HL-60 (cell line): ENCODE measurements at regions not wholly inside any gene's neighbourhood (a gene's known extent, or its start where the extent isn't known, plus 50 kb on each side); places are given as distances from the start of the nearest gene placed in this dataset.

ENCODE experiments used
- DNase-seq, 2 experiments: peaks; one replicate each; pipeline ENCODE4 v3.0.0-alpha.2; 2010 to 2020; ENCODE audit warnings: low read depth in 1 of 2, low spot score in 1 of 2
- H3K27ac ChIP-seq: fragments of 250-450 bp; sonication (Bioruptor Pico); replicated peaks from 2 replicates; pipeline ENCODE4 v1.5.1; 2020; ENCODE audit warnings: mild to moderate bottlenecking, moderate library complexity
- H3K27me3 ChIP-seq: fragments of 250-450 bp; sonication (Bioruptor Pico); 2 replicates; pipeline ENCODE4 v1.5.1; 2021; ENCODE audit warnings: mild to moderate bottlenecking, moderate library complexity; ENCODE audit not compliant: insufficient read depth, poor library complexity, severe bottlenecking
- H3K4me3 ChIP-seq: replicated peaks from 2 replicates; pipeline ENCODE4 v1.5.1; 2011; ENCODE audit warnings: mild to moderate bottlenecking, control low read depth, low read length; ENCODE audit not compliant: insufficient read depth
- GABPA ChIP-seq: IDR thresholded peaks from 2 replicates; pipeline ENCODE4 v1.6.1; 2012; ENCODE audit warnings: low read depth
- POLR2AphosphoS5 ChIP-seq: IDR thresholded peaks from 2 replicates; pipeline ENCODE4 v1.6.1; 2012; ENCODE audit warnings: low read depth
- REST ChIP-seq: IDR thresholded peaks from 2 replicates; pipeline ENCODE4 v1.6.1; 2012; ENCODE audit warnings: low read depth; ENCODE audit not compliant: insufficient replicate concordance
- SPI1 ChIP-seq: IDR thresholded peaks from 2 replicates; pipeline ENCODE4 v1.6.1; 2012; ENCODE audit warnings: low read depth, mild to moderate bottlenecking, borderline replicate concordance
- TF ChIP-seq, protein P1 (sequence below): IDR thresholded peaks from one replicate; pipeline ENCODE4 v1.5.1; 2011; ENCODE audit warnings: low read length, control low read depth, inconsistent platforms; ENCODE audit not compliant: insufficient read depth

DNA sequence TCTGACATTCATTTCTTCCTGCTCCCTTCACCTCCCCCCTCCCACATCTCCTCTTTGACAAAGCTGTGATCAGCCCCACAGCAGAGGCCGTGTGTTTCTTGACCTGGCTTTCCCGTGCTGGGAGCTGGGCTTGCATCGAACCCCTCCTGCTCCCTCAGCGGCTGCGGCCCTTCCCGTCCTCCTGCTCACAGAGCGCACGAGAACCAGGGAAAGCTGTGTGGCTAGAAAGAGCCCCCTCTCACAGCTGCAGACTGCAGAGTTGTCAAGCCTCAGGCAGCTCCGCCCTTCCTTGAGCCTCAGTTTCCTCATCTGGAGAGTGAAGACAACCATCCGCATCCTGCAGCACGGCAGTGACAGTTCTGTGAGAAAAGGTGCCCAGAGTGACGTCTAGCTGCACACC is 65.7 kb upstream of the GLI2 start:
- DNase-seq: no peak
- no peak for TF ChIP-seq POLR2AphosphoS5
- no peak for TF ChIP-seq GABPA

GRCh38 chr2:120670371-120670770 is 65.3 kb upstream of the GLI2 start:
- H3K4me3 ChIP-seq: no peak overlapping the region
- no peaks in the 10 kb centered on the region for H3K27me3 ChIP-seq
- DNase-seq: no peak
- no peak overlapping the region for H3K27ac ChIP-seq
- TF ChIP-seq REST (no peak), POLR2AphosphoS5 (no peak), GABPA (no peak)
- TF ChIP-seq, protein P1, sequence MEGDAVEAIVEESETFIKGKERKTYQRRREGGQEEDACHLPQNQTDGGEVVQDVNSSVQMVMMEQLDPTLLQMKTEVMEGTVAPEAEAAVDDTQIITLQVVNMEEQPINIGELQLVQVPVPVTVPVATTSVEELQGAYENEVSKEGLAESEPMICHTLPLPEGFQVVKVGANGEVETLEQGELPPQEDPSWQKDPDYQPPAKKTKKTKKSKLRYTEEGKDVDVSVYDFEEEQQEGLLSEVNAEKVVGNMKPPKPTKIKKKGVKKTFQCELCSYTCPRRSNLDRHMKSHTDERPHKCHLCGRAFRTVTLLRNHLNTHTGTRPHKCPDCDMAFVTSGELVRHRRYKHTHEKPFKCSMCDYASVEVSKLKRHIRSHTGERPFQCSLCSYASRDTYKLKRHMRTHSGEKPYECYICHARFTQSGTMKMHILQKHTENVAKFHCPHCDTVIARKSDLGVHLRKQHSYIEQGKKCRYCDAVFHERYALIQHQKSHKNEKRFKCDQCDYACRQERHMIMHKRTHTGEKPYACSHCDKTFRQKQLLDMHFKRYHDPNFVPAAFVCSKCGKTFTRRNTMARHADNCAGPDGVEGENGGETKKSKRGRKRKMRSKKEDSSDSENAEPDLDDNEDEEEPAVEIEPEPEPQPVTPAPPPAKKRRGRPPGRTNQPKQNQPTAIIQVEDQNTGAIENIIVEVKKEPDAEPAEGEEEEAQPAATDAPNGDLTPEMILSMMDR: no peak

More for the DNA sequence above, 65.7 kb upstream of the GLI2 start:
- Histone ChIP-seq H3K4me3 (no peak overlapping the region), H3K27ac (no peak overlapping the region), H3K27me3 (no peaks in the 10 kb centered on the region)

GRCh38 chr2:120670771-120671480 is 64.7 kb upstream of the GLI2 start:
- DNase-seq: no peak
- no peaks in the 10 kb centered on the region for H3K27me3 ChIP-seq
- no peak overlapping the region for H3K27ac ChIP-seq
- TF ChIP-seq POLR2AphosphoS5 (no peak), GABPA (no peak), SPI1 (no peak)
- H3K4me3 ChIP-seq: no peak overlapping the region

DNA sequence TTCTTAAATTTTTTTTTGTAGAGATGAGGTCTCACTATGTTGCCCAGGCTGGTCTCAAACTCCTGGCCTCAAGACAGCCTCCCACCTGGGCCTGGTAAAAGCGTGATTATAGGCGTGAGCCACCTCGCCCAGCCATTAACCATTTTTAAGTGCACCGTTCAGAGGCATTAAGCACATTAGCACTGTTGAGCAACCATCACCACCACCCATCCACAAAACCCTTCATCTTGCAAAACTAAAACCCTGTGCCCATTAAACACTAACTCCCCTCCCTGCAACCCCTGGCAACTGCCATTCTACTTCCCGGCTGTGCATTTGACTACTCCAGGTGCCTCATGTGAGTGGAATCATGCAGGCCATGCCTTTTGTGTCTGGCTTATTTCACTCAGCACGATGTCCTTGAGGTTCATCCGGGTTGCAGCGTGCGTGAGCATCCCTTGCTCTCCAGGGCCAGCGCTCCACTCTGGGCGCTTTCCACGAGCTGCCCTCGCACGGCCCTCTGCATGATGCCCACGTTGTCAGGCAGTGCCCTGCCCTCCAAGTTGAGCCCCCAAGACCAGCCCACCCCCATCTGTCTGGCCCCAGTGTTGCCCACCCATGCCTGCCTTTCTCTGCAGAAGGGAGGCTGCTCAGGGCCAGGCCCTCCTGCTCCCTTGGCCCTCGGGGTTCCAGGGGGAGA is 63.0 kb upstream of the GLI2 start:
- TF ChIP-seq REST (no peak), SPI1 (no peak), POLR2AphosphoS5 (no peak), GABPA (no peak)
- TF ChIP-seq, protein P1: no peak
- Histone ChIP-seq H3K27ac (no peak overlapping the region), H3K27me3 (peaks cover 3% of the 10 kb centered on the region), H3K4me3 (no peak overlapping the region)
- DNase-seq: peak in 1 of 2 experiments; percentile 63

DNA sequence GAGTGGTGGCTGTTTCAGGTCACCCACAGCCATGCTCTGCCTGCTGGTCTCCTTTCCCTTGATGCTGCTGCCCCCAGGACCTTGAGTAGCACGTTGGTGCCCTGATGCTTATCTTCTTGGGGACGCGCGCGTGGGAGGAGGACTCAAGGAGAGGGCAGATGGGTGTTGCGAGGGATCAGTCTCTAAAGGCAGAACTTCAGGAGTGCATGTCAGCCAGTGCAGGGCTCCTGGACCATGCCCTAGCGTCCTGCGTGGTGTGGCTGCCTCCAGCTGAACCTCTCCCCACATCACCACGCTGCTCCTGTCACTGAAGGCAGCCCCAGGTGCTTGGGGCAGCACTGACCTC is 62.5 kb upstream of the GLI2 start:
- DNase-seq: no peak
- Histone ChIP-seq H3K27ac (no peak overlapping the region), H3K4me3 (no peak overlapping the region), H3K27me3 (peaks cover 3% of the 10 kb centered on the region)
- no peak for TF ChIP-seq POLR2AphosphoS5
- TF ChIP-seq REST: no peak
- TF ChIP-seq, protein P1: no peak
- TF ChIP-seq GABPA: no peak
- TF ChIP-seq SPI1: no peak
